RWPE2 (cell line): ENCODE measurements at regions not wholly inside any gene's neighbourhood (a gene's known extent, or its start where the extent isn't known, plus 50 kb on each side); places are given as distances from the start of the nearest gene placed in this dataset.
A peak's percentile ranks its signal among the peaks of the same experiment; 100 is the strongest.

Experiments used
- ATAC-seq: fragments of 200-7000 bp; cut with Tn5 transposase; 3 replicates; pipeline ENCODE4 v1.9.1; 2021; ENCODE audit warnings: low read depth
- DNase-seq: peaks from one replicate; pipeline ENCODE4 v3.0.0-alpha.2; 2020; ENCODE audit warnings: low spot score
- H3K27ac ChIP-seq: fragments of 450-650 bp; 2 replicates; pipeline ENCODE4 v1.5.1; 2017; ENCODE audit warnings: mild to moderate bottlenecking; ENCODE audit not compliant: poor library complexity, severe bottlenecking
- H3K27me3 ChIP-seq: fragments of 250-450 bp; sonication (Bioruptor Pico); 2 replicates; pipeline ENCODE4 v1.5.1; 2021; ENCODE audit warnings: mild to moderate bottlenecking, moderate library complexity; ENCODE audit not compliant: insufficient read depth, poor library complexity, severe bottlenecking
- H3K36me3 ChIP-seq: fragments of 250-450 bp; sonication (Bioruptor Pico); 2 replicates; pipeline ENCODE4 v1.5.1; 2020; ENCODE audit warnings: low read depth, mild to moderate bottlenecking, moderate library complexity
- H3K4me1 ChIP-seq: fragments of 250-450 bp; sonication (Bioruptor Pico); 2 replicates; pipeline ENCODE4 v1.5.1; 2021; ENCODE audit warnings: mild to moderate bottlenecking, moderate library complexity; ENCODE audit not compliant: insufficient read depth, poor library complexity, severe bottlenecking
- H3K4me3 ChIP-seq: fragments of 250-450 bp; sonication (Bioruptor Pico); 2 replicates; pipeline ENCODE4 v1.5.1; 2021; ENCODE audit warnings: mild to moderate bottlenecking, moderate library complexity; ENCODE audit not compliant: severe bottlenecking
- H3K9me3 ChIP-seq: fragments of 250-450 bp; sonication (Bioruptor Pico); 2 replicates; pipeline ENCODE4 v1.5.1; 2021; ENCODE audit warnings: mild to moderate bottlenecking, moderate library complexity; ENCODE audit not compliant: severe bottlenecking
- CTCF ChIP-seq: fragments of 450-650 bp; IDR thresholded peaks from one replicate; pipeline ENCODE4 v1.5.1; 2017; ENCODE audit warnings: mild to moderate bottlenecking, moderate library complexity; ENCODE audit not compliant: poor library complexity, severe bottlenecking

- H3K36me3 ChIP-seq: no peaks in the 10 kb centered on the region
- no peaks in the 10 kb centered on the region for H3K9me3 ChIP-seq
- no peak overlapping the region for H3K4me3 ChIP-seq
- H3K27ac ChIP-seq: peak overlapping the region; percentile 7
- TF ChIP-seq CTCF: peak; percentile 40
- H3K4me1 ChIP-seq: peaks cover 10% of the 10 kb centered on the region
- peak; percentile 74 for ATAC-seq
- no peaks in the 10 kb centered on the region for H3K27me3 ChIP-seq
- no peak for DNase-seq
These were observed 1012.2 kb upstream of the CADM2 start for GRCh38 chr3:83946554-83946953.

- H3K27ac ChIP-seq: no peak overlapping the region
- DNase-seq: no peak
- no peaks in the 10 kb centered on the region for H3K9me3 ChIP-seq
- no peak overlapping the region for H3K4me3 ChIP-seq
- no peaks in the 10 kb centered on the region for H3K36me3 ChIP-seq
- H3K4me1 ChIP-seq: peaks cover 27% of the 10 kb centered on the region
- no peaks in the 10 kb centered on the region for H3K27me3 ChIP-seq
- no peak; the same call in 2 of the 3 replicates for ATAC-seq
- TF ChIP-seq CTCF: no peak
These were observed 1010.0 kb upstream of the CADM2 start for GRCh38 chr3:83948771-83949170.

- peaks cover 25% of the 10 kb centered on the region for H3K4me1 ChIP-seq
- H3K9me3 ChIP-seq: no peaks in the 10 kb centered on the region
- H3K36me3 ChIP-seq: no peaks in the 10 kb centered on the region
- no peak for TF ChIP-seq CTCF
- ATAC-seq: peak; percentile 97
- no peak overlapping the region for H3K4me3 ChIP-seq
- no peak for DNase-seq
- H3K27ac ChIP-seq: peak overlapping the region; percentile 96
- H3K27me3 ChIP-seq: no peaks in the 10 kb centered on the region
These were observed 1005.2 kb upstream of the CADM2 start for GRCh38 chr3:83953417-83954089.

GRCh38 chr3:83956431-83956830 is 1002.4 kb upstream of the CADM2 start:
- Histone ChIP-seq H3K4me1 (peaks cover 25% of the 10 kb centered on the region), H3K4me3 (no peak overlapping the region), H3K36me3 (no peaks in the 10 kb centered on the region), H3K27ac (no peak overlapping the region), H3K27me3 (no peaks in the 10 kb centered on the region), H3K9me3 (no peaks in the 10 kb centered on the region)
- DNase-seq: no peak
- TF ChIP-seq CTCF: no peak
- no peak for ATAC-seq

GRCh38 chr3:83968356-83968755 is 990.4 kb upstream of the CADM2 start:
- Histone ChIP-seq H3K36me3 (no peaks in the 10 kb centered on the region), H3K27me3 (no peaks in the 10 kb centered on the region), H3K4me1 (no peaks in the 10 kb centered on the region), H3K9me3 (no peaks in the 10 kb centered on the region), H3K27ac (no peak overlapping the region), H3K4me3 (no peak overlapping the region)
- peak; percentile 42 for TF ChIP-seq CTCF
- DNase-seq (no peak), ATAC-seq (no peak)
